ENCODE measurements at regions not wholly inside any gene's neighbourhood (a gene's known extent, or its start where the extent isn't known, plus 50 kb on each side); places are given as distances from the start of the nearest gene placed in this dataset.

DNA sequence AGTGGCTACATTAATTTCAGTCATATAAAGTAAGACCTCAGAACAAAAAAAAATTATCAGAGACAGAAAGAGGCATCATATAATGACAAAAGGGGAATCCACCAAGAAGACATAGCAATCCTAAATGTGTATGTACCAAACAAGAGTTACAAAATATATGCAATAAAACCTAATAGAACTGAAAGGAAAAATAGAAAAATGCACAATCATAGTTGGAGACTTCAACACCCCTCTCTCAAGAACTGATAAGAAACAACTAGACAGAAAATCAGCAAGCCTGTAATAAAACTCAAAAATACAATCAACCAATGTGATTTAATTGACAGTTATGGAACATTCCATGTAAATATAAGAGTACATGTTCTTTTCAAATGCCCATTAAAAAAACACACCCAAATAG, 61.3 kb upstream of the C16orf82 start:
- Histone ChIP-seq H3K36me3 (ENCODE audit: insufficient read depth, low read length) (no peaks in the 10 kb centered on the region), H3K4me2 (ENCODE audit: low read length) (no peak overlapping the region), H3K79me2 (ENCODE audit: insufficient read depth, low read length) (no peaks in the 10 kb centered on the region), H3F3A (ENCODE audit: insufficient read depth, low read length) (no peaks in the 10 kb centered on the region), H3K9me2 (ENCODE audit: low read depth, low read length) (no peaks in the 10 kb centered on the region), H3K27ac (ENCODE audit: low read depth, low read length, poor library complexity, severe bottlenecking) (no peak overlapping the region), H3K27me3 (ENCODE audit: insufficient read depth, low read length) (no peaks in the 10 kb centered on the region), H2AFZ (ENCODE audit: low read length) (no peak overlapping the region), H3K9me3 (ENCODE audit: low read length) (no peaks in the 10 kb centered on the region), H3K9ac (ENCODE audit: low read length) (no peak overlapping the region), H4K20me1 (ENCODE audit: insufficient read depth, low read length) (no peaks in the 10 kb centered on the region), H3K4me1 (ENCODE audit: insufficient read depth, low read length, severe bottlenecking) (no peaks in the 10 kb centered on the region), H3K4me3 (ENCODE audit: low read depth, low read length, poor library complexity, severe bottlenecking) (no peak overlapping the region)
- TF ChIP-seq, protein P1, sequence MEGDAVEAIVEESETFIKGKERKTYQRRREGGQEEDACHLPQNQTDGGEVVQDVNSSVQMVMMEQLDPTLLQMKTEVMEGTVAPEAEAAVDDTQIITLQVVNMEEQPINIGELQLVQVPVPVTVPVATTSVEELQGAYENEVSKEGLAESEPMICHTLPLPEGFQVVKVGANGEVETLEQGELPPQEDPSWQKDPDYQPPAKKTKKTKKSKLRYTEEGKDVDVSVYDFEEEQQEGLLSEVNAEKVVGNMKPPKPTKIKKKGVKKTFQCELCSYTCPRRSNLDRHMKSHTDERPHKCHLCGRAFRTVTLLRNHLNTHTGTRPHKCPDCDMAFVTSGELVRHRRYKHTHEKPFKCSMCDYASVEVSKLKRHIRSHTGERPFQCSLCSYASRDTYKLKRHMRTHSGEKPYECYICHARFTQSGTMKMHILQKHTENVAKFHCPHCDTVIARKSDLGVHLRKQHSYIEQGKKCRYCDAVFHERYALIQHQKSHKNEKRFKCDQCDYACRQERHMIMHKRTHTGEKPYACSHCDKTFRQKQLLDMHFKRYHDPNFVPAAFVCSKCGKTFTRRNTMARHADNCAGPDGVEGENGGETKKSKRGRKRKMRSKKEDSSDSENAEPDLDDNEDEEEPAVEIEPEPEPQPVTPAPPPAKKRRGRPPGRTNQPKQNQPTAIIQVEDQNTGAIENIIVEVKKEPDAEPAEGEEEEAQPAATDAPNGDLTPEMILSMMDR (IDR thresholded peaks at IDR 0.05; ENCODE audit: low read length): no peak
- no peak for TF ChIP-seq EZH2 (IDR thresholded peaks at IDR 0.05; ENCODE audit: borderline replicate concordance, low read length)
